ENCODE measurements at regions not wholly inside any gene's neighbourhood (a gene's known extent, or its start where the extent isn't known, plus 50 kb on each side); places are given as distances from the start of the nearest gene placed in this dataset.

GRCh38 chr17:79192503-79193351, 118.1 kb downstream of the ENGASE start:
- peak; percentile 48 for DNase-seq (ENCODE audit: low read depth)
- no peak overlapping the region for H3K4me3 ChIP-seq (ENCODE audit: low read length)
- no peak for TF ChIP-seq CTCF (IDR thresholded peaks at IDR 0.05; ENCODE audit: insufficient read depth, low read depth, low read length, missing control alignments)

GRCh38 chr17:79191270-79191934, 116.8 kb downstream of the ENGASE start:
- no peak for TF ChIP-seq CTCF (IDR thresholded peaks at IDR 0.05; ENCODE audit: insufficient read depth, low read depth, low read length, missing control alignments)
- no peak for DNase-seq (ENCODE audit: low read depth)
- H3K4me3 ChIP-seq (ENCODE audit: low read length): no peak overlapping the region

- no peak for DNase-seq (ENCODE audit: low read depth)
- no peak for TF ChIP-seq CTCF (IDR thresholded peaks at IDR 0.05; ENCODE audit: insufficient read depth, low read depth, low read length, missing control alignments)
- no peak overlapping the region for H3K4me3 ChIP-seq (ENCODE audit: low read length)
Observed at GRCh38 chr17:79189305-79189704, 114.7 kb downstream of the ENGASE start.

- no peak overlapping the region for H3K4me3 ChIP-seq (ENCODE audit: low read length)
- no peak for TF ChIP-seq CTCF (IDR thresholded peaks at IDR 0.05; ENCODE audit: insufficient read depth, low read depth, low read length, missing control alignments)
- DNase-seq (ENCODE audit: low read depth): no peak
Observed at GRCh38 chr17:79188685-79189084, 114.1 kb downstream of the ENGASE start.

- no peak overlapping the region for H3K4me3 ChIP-seq (ENCODE audit: low read length)
- peak; percentile 39 for DNase-seq (ENCODE audit: low read depth)
- TF ChIP-seq CTCF (IDR thresholded peaks at IDR 0.05; ENCODE audit: insufficient read depth, low read depth, low read length, missing control alignments): peak; percentile 76
Observed at GRCh38 chr17:79188048-79188447, 113.4 kb downstream of the ENGASE start.

- H3K4me3 ChIP-seq (ENCODE audit: low read length): no peak overlapping the region
- TF ChIP-seq CTCF (IDR thresholded peaks at IDR 0.05; ENCODE audit: insufficient read depth, low read depth, low read length, missing control alignments): no peak
- DNase-seq (ENCODE audit: low read depth): no peak
Observed at GRCh38 chr17:79187186-79187585, 112.6 kb downstream of the ENGASE start.
